Mesenchymal stem cell (in vitro differentiated cells and primary cell): ENCODE measurements at regions not wholly inside any gene's neighbourhood (a gene's known extent, or its start where the extent isn't known, plus 50 kb on each side); places are given as distances from the start of the nearest gene placed in this dataset.

Experiments
- DNase-seq: peaks from one replicate; pipeline ENCODE4 v3.0.0-alpha.2; 2013
- H2AFZ ChIP-seq: one replicate; pipeline ENCODE4 v1.6.1; 2013; ENCODE audit warnings: low read depth, mild to moderate bottlenecking, control low read depth, inconsistent platforms, low read length, moderate library complexity
- H2AK5ac ChIP-seq: 2 replicates; pipeline ENCODE4 v1.6.1; 2013; ENCODE audit warnings: low read length, moderate library complexity, mild to moderate bottlenecking, inconsistent platforms; ENCODE audit not compliant: severe bottlenecking
- H2BK120ac ChIP-seq: one replicate; pipeline ENCODE4 v1.6.1; 2013; ENCODE audit warnings: low read depth, mild to moderate bottlenecking, inconsistent platforms, low read length, moderate library complexity
- H2BK12ac ChIP-seq, 2 experiments: one replicate each; pipeline ENCODE4 v1.6.1; 2013; ENCODE audit warnings: inconsistent platforms in 2 of 2, low read length in 2 of 2, mild to moderate bottlenecking in 2 of 2, moderate library complexity in 2 of 2, control low read depth in 1 of 2
- H2BK15ac ChIP-seq: one replicate; pipeline ENCODE4 v1.6.1; 2013; ENCODE audit warnings: mild to moderate bottlenecking, low read depth, inconsistent platforms; ENCODE audit not compliant: poor library complexity, severe bottlenecking
- H2BK5ac ChIP-seq: 2 replicates; pipeline ENCODE4 v1.6.1; 2013; ENCODE audit warnings: low read depth, mild to moderate bottlenecking, low read length, control low read depth, inconsistent platforms; ENCODE audit not compliant: poor library complexity, severe bottlenecking
- H3K14ac ChIP-seq, 2 experiments: one replicate each; pipeline ENCODE4 v1.6.1; 2013; ENCODE audit warnings: inconsistent platforms in 2 of 2, low read length in 2 of 2, control low read depth in 1 of 2, mild to moderate bottlenecking in 1 of 2, moderate library complexity in 1 of 2
- H3K18ac ChIP-seq, 2 experiments: one replicate each; pipeline ENCODE4 v1.6.1; 2013; ENCODE audit warnings: inconsistent platforms in 2 of 2, low read length in 2 of 2, control low read depth in 1 of 2, low read depth in 1 of 2, mild to moderate bottlenecking in 1 of 2
- H3K23ac ChIP-seq, 2 experiments: one replicate each; pipeline ENCODE4 v1.6.1; 2013; ENCODE audit warnings: inconsistent platforms in 2 of 2, low read length in 2 of 2, mild to moderate bottlenecking in 2 of 2, moderate library complexity in 2 of 2, control low read depth in 1 of 2
- H3K27ac ChIP-seq: 2 replicates; pipeline ENCODE4 v1.5.1; 2013; ENCODE audit warnings: mild to moderate bottlenecking, moderate library complexity, low read length, control low read depth, inconsistent platforms; ENCODE audit not compliant: poor library complexity, severe bottlenecking
- H3K27me3 ChIP-seq, 2 experiments: 2 replicates each; pipeline versions ENCODE4 v1.6.1 to v1.7.0; 2013; ENCODE audit warnings: low read length in 2 of 2, mild to moderate bottlenecking in 2 of 2, moderate library complexity in 2 of 2, control low read depth in 1 of 2, inconsistent platforms in 1 of 2; ENCODE audit not compliant: control insufficient read depth in 1 of 2, insufficient read depth in 1 of 2
- H3K36me3 ChIP-seq, 2 experiments: 2 replicates each; pipeline versions ENCODE4 v1.6.1 to v1.7.0; 2013; ENCODE audit warnings: low read length in 2 of 2, control low read depth in 1 of 2, inconsistent platforms in 1 of 2, low read depth in 1 of 2, mild to moderate bottlenecking in 1 of 2; ENCODE audit not compliant: insufficient read depth in 2 of 2, control insufficient read depth in 1 of 2
- H3K4ac ChIP-seq, 2 experiments: one replicate each; pipeline ENCODE4 v1.6.1; 2013; ENCODE audit warnings: inconsistent platforms in 2 of 2, low read length in 2 of 2, mild to moderate bottlenecking in 2 of 2, moderate library complexity in 2 of 2, control low read depth in 1 of 2, low read depth in 1 of 2
- H3K4me1 ChIP-seq: 2 replicates; pipeline ENCODE4 v1.6.1; 2013; ENCODE audit warnings: low read depth, low read length, control low read depth; ENCODE audit not compliant: control insufficient read depth, insufficient read depth
- H3K4me2 ChIP-seq: 2 replicates; pipeline ENCODE4 v1.6.1; 2013; ENCODE audit warnings: low read length, mild to moderate bottlenecking, inconsistent platforms; ENCODE audit not compliant: poor library complexity, severe bottlenecking
- H3K4me3 ChIP-seq, 2 experiments: 2 replicates each; pipeline versions ENCODE4 v1.5.1 to v1.7.0; 2013; ENCODE audit warnings: low read length in 2 of 2, mild to moderate bottlenecking in 2 of 2, control low read depth in 1 of 2, low read depth in 1 of 2; ENCODE audit not compliant: insufficient read depth in 1 of 2
- H3K79me1 ChIP-seq: replicated peaks from 2 replicates; pipeline ENCODE4 v1.6.1; 2013; ENCODE audit warnings: mild to moderate bottlenecking, control low read depth, low read length, inconsistent platforms; ENCODE audit not compliant: poor library complexity, severe bottlenecking
- H3K9ac ChIP-seq: 2 replicates; pipeline ENCODE4 v1.7.0; 2013; ENCODE audit warnings: mild to moderate bottlenecking, low read length, moderate library complexity
- H3K9me3 ChIP-seq: 2 replicates; pipeline ENCODE4 v1.7.0; 2013; ENCODE audit warnings: mild to moderate bottlenecking, low read length; ENCODE audit not compliant: control insufficient read depth
- H4K8ac ChIP-seq: one replicate; pipeline ENCODE4 v1.6.1; 2013; ENCODE audit warnings: inconsistent platforms, mild to moderate bottlenecking, low read length, moderate library complexity
- H4K91ac ChIP-seq: one replicate; pipeline ENCODE4 v1.6.1; 2013; ENCODE audit warnings: mild to moderate bottlenecking, low read length, inconsistent platforms
- WGBS: methylation state at CpG from one replicate; pipeline ENCODE4 v1.1.7; 2013; ENCODE audit warnings: mixed read lengths; 5-methylcytosine and 5-hydroxymethylcytosine counted together

DNA sequence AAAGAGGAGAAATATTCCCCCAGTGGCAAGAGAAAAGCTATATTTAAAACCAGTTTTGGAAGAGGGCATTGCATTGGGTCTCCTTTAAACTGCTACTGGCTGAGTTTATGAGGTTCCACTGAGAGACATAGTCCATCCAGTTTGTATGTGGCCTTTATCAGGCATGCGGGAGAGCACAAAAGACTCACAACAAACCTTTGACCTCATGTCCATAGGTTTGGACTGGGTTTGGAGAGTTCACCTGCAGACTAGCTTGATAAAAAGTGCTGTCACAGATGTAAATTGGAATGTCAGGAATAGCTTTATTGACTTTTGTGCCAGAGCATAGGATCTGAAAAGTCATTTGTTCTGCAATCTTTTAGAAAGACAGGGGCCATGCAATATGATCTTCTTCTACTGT, 131.0 kb upstream of the NRIP1 start:
- H3K4ac ChIP-seq = no peak overlapping the region
- WGBS = 80% methylated on average over 1 of the region's 1 CpG
- no peak overlapping the region for H3K23ac ChIP-seq
- H4K8ac ChIP-seq = no peak overlapping the region
- no peak overlapping the region for H2AFZ ChIP-seq
- no peak overlapping the region for H3K18ac ChIP-seq
- no peak overlapping the region for H3K27ac ChIP-seq
- no peak overlapping the region for H4K91ac ChIP-seq
- H3K9me3 ChIP-seq = no peaks in the 10 kb centered on the region
- no peak overlapping the region for H2BK5ac ChIP-seq
- H2BK12ac ChIP-seq = no peak overlapping the region
- H2BK120ac ChIP-seq = no peak overlapping the region
- H3K4me2 ChIP-seq = no peak overlapping the region
- DNase-seq = no peak
- H3K79me1 ChIP-seq = no peaks in the 10 kb centered on the region
- no peaks in the 10 kb centered on the region for H3K4me1 ChIP-seq
- H3K14ac ChIP-seq = no peak overlapping the region
- H3K36me3 ChIP-seq = no peaks in the 10 kb centered on the region
- no peak overlapping the region for H3K9ac ChIP-seq
- no peaks in the 10 kb centered on the region for H3K27me3 ChIP-seq
- no peak overlapping the region for H2AK5ac ChIP-seq
- no peak overlapping the region for H2BK15ac ChIP-seq
- H3K4me3 ChIP-seq = no peak overlapping the region

DNA sequence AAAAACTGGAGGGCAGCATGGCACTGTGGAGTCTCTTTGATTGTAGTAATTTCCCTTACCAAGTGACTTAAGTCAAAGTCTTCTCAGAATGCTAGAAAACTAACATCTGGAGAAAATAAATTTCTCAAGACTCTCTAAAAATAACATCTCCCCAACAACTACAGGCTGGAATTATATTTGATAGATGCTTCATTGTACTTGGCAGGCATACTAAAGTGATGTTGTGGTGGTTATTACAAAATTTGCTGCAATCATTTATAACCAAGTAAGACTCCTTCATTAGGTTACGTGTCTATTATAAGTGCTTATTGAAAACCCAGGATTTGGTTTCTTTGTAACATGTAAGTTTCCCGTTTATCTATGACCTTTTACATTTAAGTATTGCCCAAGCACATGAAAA, 132.9 kb upstream of the NRIP1 start:
- Histone ChIP-seq H3K27me3 (no peaks in the 10 kb centered on the region), H2AK5ac (no peak overlapping the region), H3K36me3 (no peaks in the 10 kb centered on the region), H3K4me2 (no peak overlapping the region), H3K23ac (no peak overlapping the region), H3K9ac (no peak overlapping the region), H2BK15ac (no peak overlapping the region), H3K4me1 (no peaks in the 10 kb centered on the region), H3K4me3 (no peak overlapping the region), H3K79me1 (no peaks in the 10 kb centered on the region), H3K4ac (no peak overlapping the region), H2BK120ac (no peak overlapping the region), H3K14ac (no peak overlapping the region), H2BK12ac (no peak overlapping the region), H4K91ac (no peak overlapping the region), H2BK5ac (no peak overlapping the region), H4K8ac (no peak overlapping the region), H3K9me3 (no peaks in the 10 kb centered on the region), H3K27ac (no peak overlapping the region), H2AFZ (no peak overlapping the region), H3K18ac (no peak overlapping the region)
- no CpG with 5 or more reads among the region's 2 CpGs for WGBS
- DNase-seq = no peak

GRCh38 chr21:15199414-15200383, 134.9 kb upstream of the NRIP1 start:
- H2BK120ac ChIP-seq = no peak overlapping the region
- H4K8ac ChIP-seq = no peak overlapping the region
- H3K36me3 ChIP-seq = no peaks in the 10 kb centered on the region
- no peaks in the 10 kb centered on the region for H3K4me1 ChIP-seq
- H2AK5ac ChIP-seq = no peak overlapping the region
- H3K27me3 ChIP-seq = no peaks in the 10 kb centered on the region
- H4K91ac ChIP-seq = no peak overlapping the region
- H2BK12ac ChIP-seq = no peak overlapping the region
- H3K9me3 ChIP-seq = no peaks in the 10 kb centered on the region
- no peak overlapping the region for H3K4ac ChIP-seq
- no peaks in the 10 kb centered on the region for H3K79me1 ChIP-seq
- no peak overlapping the region for H3K9ac ChIP-seq
- H3K4me3 ChIP-seq = no peak overlapping the region
- H2BK5ac ChIP-seq = peak overlapping the region; percentile 9
- 43% methylated on average over 4 of the region's 8 CpGs for WGBS
- H3K4me2 ChIP-seq = no peak overlapping the region
- H2AFZ ChIP-seq = no peak overlapping the region
- no peak overlapping the region for H2BK15ac ChIP-seq
- peak overlapping the region in 1 of 2 experiments; percentile 68 for H3K14ac ChIP-seq
- H3K18ac ChIP-seq = no peak overlapping the region
- no peak overlapping the region for H3K23ac ChIP-seq
- no peak for DNase-seq
- H3K27ac ChIP-seq = no peak overlapping the region

DNA sequence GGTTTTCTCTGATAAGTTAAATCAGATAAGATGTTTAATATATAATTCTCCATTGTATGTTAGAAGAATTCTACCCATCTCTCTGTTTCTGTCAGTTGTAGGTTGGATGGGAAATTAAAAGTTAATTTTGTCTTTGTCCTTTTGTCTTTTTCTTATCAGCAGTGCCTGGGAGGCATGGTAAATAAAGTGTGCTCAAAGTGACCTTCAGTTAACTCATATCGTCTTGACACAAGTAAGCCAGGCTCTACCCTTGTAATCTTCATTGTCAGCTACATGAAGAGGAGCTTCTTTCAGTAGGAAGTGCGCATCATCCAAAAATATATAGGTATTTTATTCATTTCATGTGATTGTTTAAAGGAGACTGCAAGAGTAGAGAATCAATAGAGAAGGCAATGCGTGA, 138.9 kb upstream of the NRIP1 start:
- WGBS = 97% methylated on average over 1 of the region's 3 CpGs
- no peak overlapping the region for H3K4me2 ChIP-seq
- no peak overlapping the region for H3K4ac ChIP-seq
- no peak overlapping the region for H3K18ac ChIP-seq
- H3K9me3 ChIP-seq = no peaks in the 10 kb centered on the region
- H2BK12ac ChIP-seq = no peak overlapping the region
- no peak overlapping the region for H4K8ac ChIP-seq
- H3K23ac ChIP-seq = no peak overlapping the region
- H4K91ac ChIP-seq = no peak overlapping the region
- no peaks in the 10 kb centered on the region for H3K79me1 ChIP-seq
- no peak overlapping the region for H2AFZ ChIP-seq
- H3K4me3 ChIP-seq = no peak overlapping the region
- H3K36me3 ChIP-seq = no peaks in the 10 kb centered on the region
- no peak overlapping the region for H2AK5ac ChIP-seq
- no peak overlapping the region for H3K14ac ChIP-seq
- no peak overlapping the region for H3K27ac ChIP-seq
- H3K27me3 ChIP-seq = no peaks in the 10 kb centered on the region
- H2BK120ac ChIP-seq = no peak overlapping the region
- no peak for DNase-seq
- H3K9ac ChIP-seq = no peak overlapping the region
- H2BK15ac ChIP-seq = no peak overlapping the region
- no peaks in the 10 kb centered on the region for H3K4me1 ChIP-seq
- H2BK5ac ChIP-seq = no peak overlapping the region
